ENCODE measurements at regions not wholly inside any gene's neighbourhood (a gene's known extent, or its start where the extent isn't known, plus 50 kb on each side); places are given as distances from the start of the nearest gene placed in this dataset.

GRCh38 chr12:125643055-125643454 lies 577.8 kb downstream of the AACS start:
- Histone ChIP-seq H3K27me3 (ENCODE audit: low read length) (no peaks in the 10 kb centered on the region), H2AFZ (ENCODE audit: low read depth, low read length, severe bottlenecking) (no peak overlapping the region), H3K36me3 (ENCODE audit: low read length) (no peaks in the 10 kb centered on the region), H3K9me3 (ENCODE audit: insufficient read depth, low read length) (no peaks in the 10 kb centered on the region), H3K9me2 (replicated peaks; ENCODE audit: insufficient read depth, low read length) (no peaks in the 10 kb centered on the region), H3K4me3 (ENCODE audit: insufficient read depth, low read length, poor library complexity, severe bottlenecking) (no peak overlapping the region), H3K27ac (ENCODE audit: low read depth, low read length) (no peak overlapping the region), H3K79me2 (ENCODE audit: insufficient read depth, low read length) (no peaks in the 10 kb centered on the region), H3K4me2 (ENCODE audit: low read depth, low read length, poor library complexity, severe bottlenecking) (no peak overlapping the region), H4K20me1 (ENCODE audit: low read depth, low read length) (no peaks in the 10 kb centered on the region), H3K9ac (ENCODE audit: low read length) (no peak overlapping the region), H3F3A (ENCODE audit: insufficient read depth) (no peaks in the 10 kb centered on the region)
- TF ChIP-seq EZH2phosphoT487 (conservative IDR thresholded peaks at IDR 0.05; ENCODE audit: low read length) (no peak), CTCF (IDR thresholded peaks at IDR 0.05; ENCODE audit: insufficient read depth, low read length, poor library complexity, severe bottlenecking) (no peak)

- Histone ChIP-seq H2AFZ (ENCODE audit: low read depth, low read length, severe bottlenecking) (no peak overlapping the region), H3K9ac (ENCODE audit: low read length) (no peak overlapping the region), H3K9me2 (replicated peaks; ENCODE audit: insufficient read depth, low read length) (no peaks in the 10 kb centered on the region), H3K27ac (ENCODE audit: low read depth, low read length) (no peak overlapping the region), H3K4me3 (ENCODE audit: insufficient read depth, low read length, poor library complexity, severe bottlenecking) (no peak overlapping the region), H3K27me3 (ENCODE audit: low read length) (no peaks in the 10 kb centered on the region), H3F3A (ENCODE audit: insufficient read depth) (no peaks in the 10 kb centered on the region), H3K79me2 (ENCODE audit: insufficient read depth, low read length) (no peaks in the 10 kb centered on the region), H3K9me3 (ENCODE audit: insufficient read depth, low read length) (no peaks in the 10 kb centered on the region), H3K4me2 (ENCODE audit: low read depth, low read length, poor library complexity, severe bottlenecking) (no peak overlapping the region), H3K36me3 (ENCODE audit: low read length) (no peaks in the 10 kb centered on the region), H4K20me1 (ENCODE audit: low read depth, low read length) (no peaks in the 10 kb centered on the region)
- no peak for TF ChIP-seq EZH2phosphoT487 (conservative IDR thresholded peaks at IDR 0.05; ENCODE audit: low read length)
- no peak for TF ChIP-seq CTCF (IDR thresholded peaks at IDR 0.05; ENCODE audit: insufficient read depth, low read length, poor library complexity, severe bottlenecking)
Measured at GRCh38 chr12:125645724-125646123, 580.5 kb downstream of the AACS start.

GRCh38 chr12:125650587-125650986 lies 585.4 kb downstream of the AACS start:
- H3K27ac ChIP-seq (ENCODE audit: low read depth, low read length): no peak overlapping the region
- no peak overlapping the region for H2AFZ ChIP-seq (ENCODE audit: low read depth, low read length, severe bottlenecking)
- no peaks in the 10 kb centered on the region for H3K79me2 ChIP-seq (ENCODE audit: insufficient read depth, low read length)
- H3F3A ChIP-seq (ENCODE audit: insufficient read depth): no peaks in the 10 kb centered on the region
- no peak overlapping the region for H3K4me2 ChIP-seq (ENCODE audit: low read depth, low read length, poor library complexity, severe bottlenecking)
- TF ChIP-seq EZH2phosphoT487 (conservative IDR thresholded peaks at IDR 0.05; ENCODE audit: low read length) (no peak), CTCF (IDR thresholded peaks at IDR 0.05; ENCODE audit: insufficient read depth, low read length, poor library complexity, severe bottlenecking) (no peak)
- H3K9me3 ChIP-seq (ENCODE audit: insufficient read depth, low read length): no peaks in the 10 kb centered on the region
- no peaks in the 10 kb centered on the region for H3K36me3 ChIP-seq (ENCODE audit: low read length)
- H3K9ac ChIP-seq (ENCODE audit: low read length): no peak overlapping the region
- H3K9me2 ChIP-seq (replicated peaks; ENCODE audit: insufficient read depth, low read length): no peaks in the 10 kb centered on the region
- H3K4me3 ChIP-seq (ENCODE audit: insufficient read depth, low read length, poor library complexity, severe bottlenecking): no peak overlapping the region
- no peaks in the 10 kb centered on the region for H3K27me3 ChIP-seq (ENCODE audit: low read length)
- H4K20me1 ChIP-seq (ENCODE audit: low read depth, low read length): no peaks in the 10 kb centered on the region
